AG04450 (cell line): ENCODE measurements at regions not wholly inside any gene's neighbourhood (a gene's known extent, or its start where the extent isn't known, plus 50 kb on each side); places are given as distances from the start of the nearest gene placed in this dataset.
"Not testable (repeated sequence)": the region's sequence is repeated elsewhere in the genome, so short reads cannot be mapped to it uniquely, and the experiment has no call there.

Experiments
- CTCF ChIA-PET: fragments of 300-600, 350-600 bp; formaldehyde crosslinking; extraction: SDS; loops from one replicate; lab custom pipeline; 2022; ENCODE audit warnings: antibody characterized with exemption, inconsistent platforms; lab: Charles Lee
- POLR2A ChIA-PET: fragments of 350-600 bp; formaldehyde crosslinking; extraction: SDS; loops from one replicate; lab custom pipeline; 2021; ENCODE audit warnings: antibody characterized with exemption, inconsistent platforms; lab: Yijun Ruan, JAX
- DNase-seq: peaks from one replicate; pipeline ENCODE4 v3.0.0-alpha.2; 2011; ENCODE audit warnings: low read depth, low spot score
- H3K27ac ChIP-seq: one replicate; pipeline ENCODE4 v1.5.1; 2012; ENCODE audit warnings: low read depth, low read length, control low read depth
- H3K27me3 ChIP-seq: one replicate; pipeline ENCODE4 v1.6.0; 2012; ENCODE audit warnings: low read length; ENCODE audit not compliant: control insufficient read depth, insufficient read depth
- H3K4me3 ChIP-seq: 2 replicates; pipeline ENCODE4 v1.5.1; 2011; ENCODE audit warnings: mild to moderate bottlenecking, low read depth, low read length, control low read depth
- H3K9me3 ChIP-seq: 2 replicates; pipeline ENCODE4 v1.5.1; 2012; ENCODE audit warnings: low read length; ENCODE audit not compliant: control insufficient read depth, insufficient read depth

GRCh38 chr2:87547966-87548365, 199.9 kb upstream of the PLGLB2 start:
- CTCF ChIA-PET, POLR2A ChIA-PET, H3K27ac ChIP-seq, DNase-seq, H3K27me3 ChIP-seq, H3K9me3 ChIP-seq, H3K4me3 ChIP-seq: not testable (repeated sequence)

GRCh38 chr2:87548681-87549536, 199.0 kb upstream of the PLGLB2 start:
- DNase-seq, H3K27me3 ChIP-seq, POLR2A ChIA-PET, H3K9me3 ChIP-seq, H3K27ac ChIP-seq, H3K4me3 ChIP-seq, CTCF ChIA-PET: not testable (repeated sequence)

- DNase-seq, POLR2A ChIA-PET, H3K27me3 ChIP-seq, CTCF ChIA-PET, H3K9me3 ChIP-seq, H3K27ac ChIP-seq, H3K4me3 ChIP-seq: not testable (repeated sequence)
These were observed 198.2 kb upstream of the PLGLB2 start for GRCh38 chr2:87549561-87550202.

- DNase-seq, CTCF ChIA-PET, H3K4me3 ChIP-seq, H3K27ac ChIP-seq, H3K27me3 ChIP-seq, H3K9me3 ChIP-seq: not testable (repeated sequence)
- POLR2A ChIA-PET, result interaction anchor here (0.7 kb wide), 1 partner anchor 1198 kb away, joined by 4 read pairs; no protein-coding TSS in a partner anchor
These were observed 193.2 kb upstream of the PLGLB2 start for GRCh38 chr2:87554678-87555077.

- DNase-seq, CTCF ChIA-PET, H3K4me3 ChIP-seq, H3K27ac ChIP-seq, H3K9me3 ChIP-seq, H3K27me3 ChIP-seq: not testable (repeated sequence)
- POLR2A ChIA-PET, result interaction anchor here (0.7 kb wide), 1 partner anchor 1197 kb away, joined by 4 read pairs; no protein-coding TSS in a partner anchor
These were observed 192.8 kb upstream of the PLGLB2 start for GRCh38 chr2:87555082-87555481.

- H3K9me3 ChIP-seq, H3K27ac ChIP-seq, CTCF ChIA-PET, H3K27me3 ChIP-seq, DNase-seq, POLR2A ChIA-PET, H3K4me3 ChIP-seq: not testable (repeated sequence)
These were observed 188.9 kb upstream of the PLGLB2 start for GRCh38 chr2:87559001-87559400.

GRCh38 chr2:87559735-87560134, 188.2 kb upstream of the PLGLB2 start:
- POLR2A ChIA-PET, result not testable (repeated sequence)

GRCh38 chr2:87565116-87565515, 182.8 kb upstream of the PLGLB2 start:
- H3K27me3 ChIP-seq, POLR2A ChIA-PET, H3K27ac ChIP-seq, DNase-seq, H3K9me3 ChIP-seq, CTCF ChIA-PET, H3K4me3 ChIP-seq: not testable (repeated sequence)

More at GRCh38 chr2:87559735-87560134, 188.2 kb upstream of the PLGLB2 start:
- H3K27me3 ChIP-seq, H3K27ac ChIP-seq, CTCF ChIA-PET, H3K4me3 ChIP-seq, DNase-seq, H3K9me3 ChIP-seq: not testable (repeated sequence)

- H3K9me3 ChIP-seq, H3K27me3 ChIP-seq, H3K4me3 ChIP-seq, POLR2A ChIA-PET, H3K27ac ChIP-seq, DNase-seq, CTCF ChIA-PET: not testable (repeated sequence)
These were observed 181.4 kb upstream of the PLGLB2 start for GRCh38 chr2:87566531-87566930.

- POLR2A ChIA-PET, H3K9me3 ChIP-seq, CTCF ChIA-PET, H3K27me3 ChIP-seq, H3K4me3 ChIP-seq, H3K27ac ChIP-seq, DNase-seq: not testable (repeated sequence)
These were observed 180.8 kb upstream of the PLGLB2 start for GRCh38 chr2:87567093-87567492.

- POLR2A ChIA-PET, H3K27me3 ChIP-seq, DNase-seq, H3K4me3 ChIP-seq, H3K9me3 ChIP-seq, H3K27ac ChIP-seq, CTCF ChIA-PET: not testable (repeated sequence)
These were observed 180.0 kb upstream of the PLGLB2 start for GRCh38 chr2:87567912-87568311.
